ENCODE measurements at regions not wholly inside any gene's neighbourhood (a gene's known extent, or its start where the extent isn't known, plus 50 kb on each side); places are given as distances from the start of the nearest gene placed in this dataset.
"Not testable (repeated sequence)": the region's sequence is repeated elsewhere in the genome, so short reads cannot be mapped to it uniquely, and the experiment has no call there.

GRCh38 chr15:99481113-99481950 is 84.5 kb upstream of the MEF2A start:
- no peak overlapping the region for H3K4me3 ChIP-seq (ENCODE audit: low read depth, low read length)
- no peak for DNase-seq (ENCODE audit: low read depth)

- H3K4me3 ChIP-seq (ENCODE audit: low read depth, low read length), result no peak overlapping the region
- no peak for DNase-seq (ENCODE audit: low read depth)
Observed at GRCh38 chr15:99481951-99482230, 83.9 kb upstream of the MEF2A start.

GRCh38 chr15:99482993-99483392 is 82.8 kb upstream of the MEF2A start:
- DNase-seq (ENCODE audit: low read depth), result no peak

GRCh38 chr15:99485153-99485961 is 80.4 kb upstream of the MEF2A start:
- no peak for DNase-seq (ENCODE audit: low read depth)

More at GRCh38 chr15:99482993-99483392, 82.8 kb upstream of the MEF2A start:
- no peak overlapping the region for H3K4me3 ChIP-seq (ENCODE audit: low read depth, low read length)

GRCh38 chr15:99485992-99486370 is 79.8 kb upstream of the MEF2A start:
- peak overlapping the region; percentile 37 for H3K4me3 ChIP-seq (ENCODE audit: low read depth, low read length)
- no peak for DNase-seq (ENCODE audit: low read depth)

More at GRCh38 chr15:99485153-99485961, 80.4 kb upstream of the MEF2A start:
- H3K4me3 ChIP-seq (ENCODE audit: low read depth, low read length), result no peak overlapping the region

GRCh38 chr15:99486371-99487336 is 79.1 kb upstream of the MEF2A start:
- H3K4me3 ChIP-seq (ENCODE audit: low read depth, low read length), result peak overlapping the region; percentile 37
- no peak for DNase-seq (ENCODE audit: low read depth)

- H3K4me3 ChIP-seq (ENCODE audit: low read depth, low read length), result no peak overlapping the region
- no peak for DNase-seq (ENCODE audit: low read depth)
Observed at GRCh38 chr15:99487337-99487730, 78.5 kb upstream of the MEF2A start.

- H3K4me3 ChIP-seq (ENCODE audit: low read depth, low read length), result no peak overlapping the region
- DNase-seq (ENCODE audit: low read depth), result no peak
Observed at GRCh38 chr15:99492275-99492674, 73.5 kb upstream of the MEF2A start.

GRCh38 chr15:99492716-99493115 is 73.1 kb upstream of the MEF2A start:
- no peak for DNase-seq (ENCODE audit: low read depth)

GRCh38 chr15:99493461-99493860 is 72.3 kb upstream of the MEF2A start:
- no peak overlapping the region for H3K4me3 ChIP-seq (ENCODE audit: low read depth, low read length)
- DNase-seq (ENCODE audit: low read depth), result no peak

More at GRCh38 chr15:99492716-99493115, 73.1 kb upstream of the MEF2A start:
- H3K4me3 ChIP-seq (ENCODE audit: low read depth, low read length), result no peak overlapping the region

GRCh38 chr15:99494536-99495233 is 71.1 kb upstream of the MEF2A start:
- DNase-seq (ENCODE audit: low read depth); H3K4me3 ChIP-seq (ENCODE audit: low read depth, low read length): not testable (repeated sequence)

GRCh38 chr15:99495430-99496301 is 70.1 kb upstream of the MEF2A start:
- DNase-seq (ENCODE audit: low read depth), result no peak
- no peak overlapping the region for H3K4me3 ChIP-seq (ENCODE audit: low read depth, low read length)

GRCh38 chr15:99496302-99496629 is 69.5 kb upstream of the MEF2A start:
- DNase-seq (ENCODE audit: low read depth), result no peak
- H3K4me3 ChIP-seq (ENCODE audit: low read depth, low read length), result no peak overlapping the region

- DNase-seq (ENCODE audit: low read depth), result no peak
- no peak overlapping the region for H3K4me3 ChIP-seq (ENCODE audit: low read depth, low read length)
Observed at GRCh38 chr15:99502182-99502581, 63.6 kb upstream of the MEF2A start.

GRCh38 chr15:99502661-99503060 is 63.1 kb upstream of the MEF2A start:
- no peak for DNase-seq (ENCODE audit: low read depth)
- H3K4me3 ChIP-seq (ENCODE audit: low read depth, low read length), result no peak overlapping the region

- no peak overlapping the region for H3K4me3 ChIP-seq (ENCODE audit: low read depth, low read length)
- DNase-seq (ENCODE audit: low read depth), result no peak
Observed at GRCh38 chr15:99503411-99503810, 62.4 kb upstream of the MEF2A start.

GRCh38 chr15:99504071-99504822 is 61.5 kb upstream of the MEF2A start:
- H3K4me3 ChIP-seq (ENCODE audit: low read depth, low read length), result no peak overlapping the region
- no peak for DNase-seq (ENCODE audit: low read depth)
